SK-N-SH (cell line): ENCODE measurements at regions not wholly inside any gene's neighbourhood (a gene's known extent, or its start where the extent isn't known, plus 50 kb on each side); places are given as distances from the start of the nearest gene placed in this dataset.

ENCODE experiments used
- CTCF ChIA-PET: fragments of 300-600, 350-600 bp; formaldehyde crosslinking; extraction: SDS; loops from one replicate; lab custom pipeline; 2021; lab: Yijun Ruan, JAX
- POLR2A ChIA-PET: fragments of 350-600 bp; sonication (Branson Sonifier 250); formaldehyde crosslinking; extraction: SDS; loops from one replicate; lab custom pipeline; 2020; ENCODE audit warnings: antibody characterized with exemption, inconsistent platforms; lab: Yijun Ruan, JAX
- DNase-seq: peaks from one replicate; pipeline ENCODE4 v3.0.0; 2012
- H2AFZ ChIP-seq: fragments of 200-600 bp; sonication (generic); 2 replicates; pipeline ENCODE4 v1.8.1; 2016; ENCODE audit warnings: antibody characterized with exemption, mild to moderate bottlenecking, low read depth
- H3F3A ChIP-seq: fragments of 200-600 bp; sonication (generic); replicated peaks from 2 replicates; pipeline ENCODE3; 2016; ENCODE audit warnings: antibody characterized with exemption, mild to moderate bottlenecking; ENCODE audit not compliant: insufficient read depth
- H3K27ac ChIP-seq, 2 experiments: fragments of 200-500 bp in 1 of 2; fragments of 200-600 bp in 1 of 2; sonication (Bioruptor generic) in 1 of 2; sonication (generic), shearing (Covaris generic) in 1 of 2; 2 replicates each; pipeline versions ENCODE4 v1.5.1 to v1.6.1; 2014 to 2016; ENCODE audit warnings: low read depth in 2 of 2, inconsistent platforms in 1 of 2, low read length in 1 of 2, mild to moderate bottlenecking in 1 of 2, mixed read lengths in 1 of 2
- H3K27me3 ChIP-seq: fragments of 200-600 bp; sonication (generic), shearing (Covaris generic); 2 replicates; pipeline ENCODE4 v1.6.1; 2016; ENCODE audit warnings: mixed run types; ENCODE audit not compliant: insufficient read depth
- H3K36me3 ChIP-seq, 2 experiments: fragments of 200-500 bp in 1 of 2; fragments of 200-600 bp in 1 of 2; sonication (Bioruptor generic) in 1 of 2; sonication (generic) in 1 of 2; replicated peaks in 1 of 2; 2 replicates each; pipeline versions ENCODE3 to v1.5.1; 2014 to 2016; ENCODE audit warnings: low read length in 1 of 2, mild to moderate bottlenecking in 1 of 2; ENCODE audit not compliant: insufficient read depth in 2 of 2, control insufficient read depth in 1 of 2
- H3K4me1 ChIP-seq, 2 experiments: fragments of 200-500 bp in 1 of 2; fragments of 200-600 bp in 1 of 2; sonication (Bioruptor generic) in 1 of 2; sonication (generic), shearing (Covaris generic) in 1 of 2; 2 replicates each; pipeline versions ENCODE4 v1.5.1 to v1.6.1; 2014 to 2016; ENCODE audit warnings: low read depth in 1 of 2, low read length in 1 of 2, mixed run types in 1 of 2; ENCODE audit not compliant: insufficient read depth in 2 of 2, control insufficient read depth in 1 of 2
- H3K4me2 ChIP-seq: fragments of 200-600 bp; sonication (generic), shearing (Covaris generic); 2 replicates; pipeline ENCODE4 v1.6.1; 2017; ENCODE audit warnings: mixed run types
- H3K4me3 ChIP-seq, 2 experiments: fragments of 200-500 bp in 1 of 2; fragments of 200-600 bp in 1 of 2; sonication (Bioruptor generic) in 1 of 2; sonication (generic), shearing (Covaris generic) in 1 of 2; 2 replicates each; pipeline versions ENCODE4 v1.5.1 to v1.8.1; 2014 to 2016; ENCODE audit warnings: low read depth in 2 of 2, inconsistent platforms in 1 of 2, low read length in 1 of 2, mild to moderate bottlenecking in 1 of 2, mixed read lengths in 1 of 2, moderate library complexity in 1 of 2
- H3K79me2 ChIP-seq: fragments of 200-600 bp; sonication (generic); 2 replicates; pipeline ENCODE4 v1.8.1; 2017; ENCODE audit warnings: mild to moderate bottlenecking; ENCODE audit not compliant: insufficient read depth
- H3K9ac ChIP-seq: fragments of 200-600 bp; sonication (generic); 2 replicates; pipeline ENCODE4 v1.6.1; 2017; ENCODE audit warnings: mixed run types
- H3K9me2 ChIP-seq: fragments of 200-600 bp; sonication (generic); 2 replicates; pipeline ENCODE4 v1.6.1; 2017; ENCODE audit warnings: mixed run types
- H3K9me3 ChIP-seq: fragments of 200-600 bp; sonication (generic); 2 replicates; pipeline ENCODE4 v1.6.1; 2017; ENCODE audit warnings: mixed run types, mild to moderate bottlenecking, moderate library complexity
- H4K20me1 ChIP-seq: fragments of 200-600 bp; sonication (generic); 2 replicates; pipeline ENCODE4 v1.6.1; 2017; ENCODE audit warnings: mild to moderate bottlenecking, mixed run types; ENCODE audit not compliant: insufficient read depth
- CHD2 ChIP-seq: fragments of 150-350 bp; IDR thresholded peaks from 2 replicates; pipeline ENCODE4 v1.6.1; 2018; ENCODE audit warnings: low read length; ENCODE audit not compliant: partially characterized antibody
- CTCF ChIP-seq: fragments of 200-600 bp; sonication (generic); IDR thresholded peaks from 2 replicates; pipeline ENCODE4 v1.6.1; 2017; ENCODE audit warnings: antibody characterized with exemption, mild to moderate bottlenecking, moderate library complexity
- FOSL2 ChIP-seq: IDR thresholded peaks from 2 replicates; pipeline ENCODE4 v1.4.0; 2012; ENCODE audit warnings: low read depth, mild to moderate bottlenecking, moderate library complexity, borderline replicate concordance
- RXRA ChIP-seq: IDR thresholded peaks from 2 replicates; pipeline ENCODE4 v1.4.0; 2012; ENCODE audit warnings: low read depth, mild to moderate bottlenecking, borderline replicate concordance
- SMC3 ChIP-seq: IDR thresholded peaks from 2 replicates; pipeline ENCODE4 v1.6.1; 2012; ENCODE audit warnings: low read depth, low read length, improper control_type of control experiment
- TAF1 ChIP-seq: IDR thresholded peaks from 2 replicates; pipeline ENCODE4 v1.6.1; 2012; ENCODE audit warnings: low read depth, mild to moderate bottlenecking, low read length, moderate library complexity, borderline replicate concordance
- YY1 ChIP-seq: IDR thresholded peaks from 2 replicates; pipeline ENCODE4 v1.4.0; 2012; ENCODE audit warnings: low read depth, mild to moderate bottlenecking
- TF ChIP-seq, protein P1 (sequence below): IDR thresholded peaks from 2 replicates; pipeline ENCODE4 v1.4.0; 2012; ENCODE audit warnings: low read depth
- TF ChIP-seq, protein P2 (sequence below): IDR thresholded peaks from 2 replicates; pipeline ENCODE4; 2012
- TF ChIP-seq, protein P3 (sequence below): IDR thresholded peaks from 2 replicates; pipeline ENCODE4 v1.6.1; 2012; ENCODE audit warnings: mild to moderate bottlenecking, low read depth, low read length, moderate library complexity
- TF ChIP-seq, protein P4 (sequence below): IDR thresholded peaks from 2 replicates; pipeline ENCODE4 v1.4.0; 2012; ENCODE audit warnings: low read depth, borderline replicate concordance

- CTCF ChIA-PET: interaction anchor here (0.9 kb wide), 1 partner anchor 64 kb away, joined by 3 read pairs; no protein-coding TSS in a partner anchor
- H3K4me3 ChIP-seq: no peak overlapping the region
- no peak overlapping the region for H3K4me2 ChIP-seq
- no peaks in the 10 kb centered on the region for H3K9me3 ChIP-seq
- H3K9me2 ChIP-seq: no peaks in the 10 kb centered on the region
- H3K9ac ChIP-seq: no peak overlapping the region
- no peak overlapping the region for H3K27ac ChIP-seq
- no peak for TF ChIP-seq RXRA
- TF ChIP-seq, protein P1, sequence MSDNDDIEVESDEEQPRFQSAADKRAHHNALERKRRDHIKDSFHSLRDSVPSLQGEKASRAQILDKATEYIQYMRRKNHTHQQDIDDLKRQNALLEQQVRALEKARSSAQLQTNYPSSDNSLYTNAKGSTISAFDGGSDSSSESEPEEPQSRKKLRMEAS: no peak
- TF ChIP-seq CTCF: no peak
- TF ChIP-seq TAF1: no peak
- no peak for TF ChIP-seq CHD2
- TF ChIP-seq, protein P2, sequence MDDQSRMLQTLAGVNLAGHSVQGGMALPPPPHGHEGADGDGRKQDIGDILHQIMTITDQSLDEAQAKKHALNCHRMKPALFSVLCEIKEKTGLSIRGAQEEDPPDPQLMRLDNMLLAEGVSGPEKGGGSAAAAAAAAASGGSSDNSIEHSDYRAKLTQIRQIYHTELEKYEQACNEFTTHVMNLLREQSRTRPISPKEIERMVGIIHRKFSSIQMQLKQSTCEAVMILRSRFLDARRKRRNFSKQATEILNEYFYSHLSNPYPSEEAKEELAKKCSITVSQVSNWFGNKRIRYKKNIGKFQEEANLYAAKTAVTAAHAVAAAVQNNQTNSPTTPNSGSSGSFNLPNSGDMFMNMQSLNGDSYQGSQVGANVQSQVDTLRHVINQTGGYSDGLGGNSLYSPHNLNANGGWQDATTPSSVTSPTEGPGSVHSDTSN: no peak
- TF ChIP-seq YY1: no peak
- TF ChIP-seq SMC3: no peak
- TF ChIP-seq FOSL2: no peak
- TF ChIP-seq, protein P3, sequence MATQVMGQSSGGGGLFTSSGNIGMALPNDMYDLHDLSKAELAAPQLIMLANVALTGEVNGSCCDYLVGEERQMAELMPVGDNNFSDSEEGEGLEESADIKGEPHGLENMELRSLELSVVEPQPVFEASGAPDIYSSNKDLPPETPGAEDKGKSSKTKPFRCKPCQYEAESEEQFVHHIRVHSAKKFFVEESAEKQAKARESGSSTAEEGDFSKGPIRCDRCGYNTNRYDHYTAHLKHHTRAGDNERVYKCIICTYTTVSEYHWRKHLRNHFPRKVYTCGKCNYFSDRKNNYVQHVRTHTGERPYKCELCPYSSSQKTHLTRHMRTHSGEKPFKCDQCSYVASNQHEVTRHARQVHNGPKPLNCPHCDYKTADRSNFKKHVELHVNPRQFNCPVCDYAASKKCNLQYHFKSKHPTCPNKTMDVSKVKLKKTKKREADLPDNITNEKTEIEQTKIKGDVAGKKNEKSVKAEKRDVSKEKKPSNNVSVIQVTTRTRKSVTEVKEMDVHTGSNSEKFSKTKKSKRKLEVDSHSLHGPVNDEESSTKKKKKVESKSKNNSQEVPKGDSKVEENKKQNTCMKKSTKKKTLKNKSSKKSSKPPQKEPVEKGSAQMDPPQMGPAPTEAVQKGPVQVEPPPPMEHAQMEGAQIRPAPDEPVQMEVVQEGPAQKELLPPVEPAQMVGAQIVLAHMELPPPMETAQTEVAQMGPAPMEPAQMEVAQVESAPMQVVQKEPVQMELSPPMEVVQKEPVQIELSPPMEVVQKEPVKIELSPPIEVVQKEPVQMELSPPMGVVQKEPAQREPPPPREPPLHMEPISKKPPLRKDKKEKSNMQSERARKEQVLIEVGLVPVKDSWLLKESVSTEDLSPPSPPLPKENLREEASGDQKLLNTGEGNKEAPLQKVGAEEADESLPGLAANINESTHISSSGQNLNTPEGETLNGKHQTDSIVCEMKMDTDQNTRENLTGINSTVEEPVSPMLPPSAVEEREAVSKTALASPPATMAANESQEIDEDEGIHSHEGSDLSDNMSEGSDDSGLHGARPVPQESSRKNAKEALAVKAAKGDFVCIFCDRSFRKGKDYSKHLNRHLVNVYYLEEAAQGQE: no peak
- TF ChIP-seq, protein P4, sequence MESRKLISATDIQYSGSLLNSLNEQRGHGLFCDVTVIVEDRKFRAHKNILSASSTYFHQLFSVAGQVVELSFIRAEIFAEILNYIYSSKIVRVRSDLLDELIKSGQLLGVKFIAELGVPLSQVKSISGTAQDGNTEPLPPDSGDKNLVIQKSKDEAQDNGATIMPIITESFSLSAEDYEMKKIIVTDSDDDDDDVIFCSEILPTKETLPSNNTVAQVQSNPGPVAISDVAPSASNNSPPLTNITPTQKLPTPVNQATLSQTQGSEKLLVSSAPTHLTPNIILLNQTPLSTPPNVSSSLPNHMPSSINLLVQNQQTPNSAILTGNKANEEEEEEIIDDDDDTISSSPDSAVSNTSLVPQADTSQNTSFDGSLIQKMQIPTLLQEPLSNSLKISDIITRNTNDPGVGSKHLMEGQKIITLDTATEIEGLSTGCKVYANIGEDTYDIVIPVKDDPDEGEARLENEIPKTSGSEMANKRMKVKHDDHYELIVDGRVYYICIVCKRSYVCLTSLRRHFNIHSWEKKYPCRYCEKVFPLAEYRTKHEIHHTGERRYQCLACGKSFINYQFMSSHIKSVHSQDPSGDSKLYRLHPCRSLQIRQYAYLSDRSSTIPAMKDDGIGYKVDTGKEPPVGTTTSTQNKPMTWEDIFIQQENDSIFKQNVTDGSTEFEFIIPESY: no peak
- TF ChIP-seq, all 33 proteins: peak for 0
- Histone ChIP-seq H3K27me3 (no peaks in the 10 kb centered on the region; the same call in 1 of the 2 replicates), H3K36me3 (no peaks in the 10 kb centered on the region), H3K4me1 (no peaks in the 10 kb centered on the region), H2AFZ (no peak overlapping the region), H4K20me1 (no peaks in the 10 kb centered on the region), H3F3A (no peaks in the 10 kb centered on the region), H3K79me2 (no peaks in the 10 kb centered on the region)
- DNase-seq: no peak
- POLR2A ChIA-PET: no interaction called here
Observed at GRCh38 chr3:95718168-95718567, 1096.2 kb upstream of the EPHA6 start.
